H1 (cell line): ENCODE measurements at regions not wholly inside any gene's neighbourhood (a gene's known extent, or its start where the extent isn't known, plus 50 kb on each side); places are given as distances from the start of the nearest gene placed in this dataset.

Experiments
- CTCF ChIA-PET: fragments of 300-600 bp; sonication (Branson Sonifier 250); formaldehyde crosslinking; loops from one replicate; lab custom pipeline; 2021; ENCODE audit not compliant: partially characterized antibody; lab: Charles Lee
- POLR2A ChIA-PET: fragments of 300-600 bp; sonication (Branson Sonifier 250); formaldehyde crosslinking; loops from one replicate; lab custom pipeline; 2021; ENCODE audit warnings: inconsistent platforms; ENCODE audit not compliant: partially characterized antibody; lab: Charles Lee
- DNase-seq, 2 experiments: peaks; one replicate each; pipeline versions ENCODE4 v3.0.0 to v3.0.0-alpha.2; 2010 to 2022; ENCODE audit warnings: low spot score in 2 of 2, low read depth in 1 of 2, mixed read lengths in 1 of 2
- FAIRE-seq: peaks from 2 replicates; lab custom pipeline; 2011; peaks lifted over from hg19 to GRCh38; lab: Jason Lieb, UNC
- H2AFZ ChIP-seq: 2 replicates; pipeline ENCODE4 v1.8.1; 2012; ENCODE audit warnings: low read length, inconsistent platforms
- H2AK5ac ChIP-seq: 2 replicates; pipeline ENCODE4 v1.6.1; 2013; ENCODE audit warnings: low read depth, low read length
- H2BK120ac ChIP-seq: replicated peaks from 2 replicates; pipeline ENCODE3; 2013; ENCODE audit warnings: low read depth, low read length, inconsistent platforms
- H2BK12ac ChIP-seq: 2 replicates; pipeline ENCODE4 v1.6.1; 2013; ENCODE audit warnings: low read depth, low read length
- H2BK15ac ChIP-seq: 2 replicates; pipeline ENCODE4 v1.6.1; 2013; ENCODE audit warnings: low read length
- H2BK20ac ChIP-seq: 2 replicates; pipeline ENCODE4 v1.6.1; 2013; ENCODE audit warnings: low read length
- H2BK5ac ChIP-seq: 2 replicates; pipeline ENCODE4 v1.6.1; 2013; ENCODE audit warnings: low read depth, low read length
- H3K14ac ChIP-seq: 2 replicates; pipeline ENCODE4 v1.6.1; 2013; ENCODE audit warnings: inconsistent platforms; ENCODE audit not compliant: insufficient read length
- H3K18ac ChIP-seq: 2 replicates; pipeline ENCODE4 v1.6.1; 2013; ENCODE audit warnings: low read length; ENCODE audit errors: extremely low read depth
- H3K23ac ChIP-seq: 2 replicates; pipeline ENCODE4 v1.6.1; 2013; ENCODE audit warnings: inconsistent platforms; ENCODE audit not compliant: insufficient read length
- H3K23me2 ChIP-seq: 2 replicates; pipeline ENCODE4 v1.6.1; 2013; ENCODE audit warnings: low read depth, low read length
- H3K27ac ChIP-seq: 2 replicates; pipeline ENCODE4 v1.6.1; 2011; ENCODE audit warnings: low read depth, low read length, inconsistent platforms
- H3K27me3 ChIP-seq, 4 experiments: replicated peaks in 1 of 4; 1 replicate in 1 of 4; 2 replicates in 3 of 4; pipeline versions ENCODE4 v1.6.1 to v1.8.1; 2011 to 2013; ENCODE audit warnings: low read length in 3 of 4, mild to moderate bottlenecking in 3 of 4, inconsistent platforms in 2 of 4, mixed read lengths in 2 of 4, moderate library complexity in 1 of 4; ENCODE audit not compliant: control insufficient read depth in 3 of 4, insufficient read depth in 3 of 4; ENCODE audit errors: extremely low read depth in 1 of 4
- H3K36me3 ChIP-seq, 4 experiments: 2 replicates each; pipeline versions ENCODE4 v1.6.1 to v1.8.1; 2011 to 2013; ENCODE audit warnings: mild to moderate bottlenecking in 4 of 4, low read length in 3 of 4, moderate library complexity in 2 of 4, control low read depth in 1 of 4, inconsistent platforms in 1 of 4; ENCODE audit not compliant: insufficient read depth in 4 of 4, control insufficient read depth in 2 of 4
- H3K4ac ChIP-seq: replicated peaks from 2 replicates; pipeline ENCODE3; 2013; ENCODE audit warnings: low read length, low read depth, mixed read lengths, inconsistent platforms; ENCODE audit not compliant: insufficient read length
- H3K4me1 ChIP-seq, 4 experiments: replicated peaks in 1 of 4; 1 replicate in 1 of 4; 2 replicates in 3 of 4; pipeline versions ENCODE4 v1.6.1 to v1.8.1; 2011 to 2013; ENCODE audit warnings: low read length in 3 of 4, inconsistent platforms in 2 of 4, mixed read lengths in 1 of 4; ENCODE audit not compliant: insufficient read depth in 4 of 4, control insufficient read depth in 3 of 4
- H3K4me2 ChIP-seq, 2 experiments: 2 replicates each; pipeline versions ENCODE4 v1.6.1 to v1.8.1; 2011 to 2013; ENCODE audit warnings: low read depth in 2 of 2, low read length in 2 of 2, control low read depth in 1 of 2, inconsistent platforms in 1 of 2, mild to moderate bottlenecking in 1 of 2; ENCODE audit not compliant: insufficient read depth in 1 of 2
- H3K4me3 ChIP-seq, 4 experiments: fragments of 200-600, 300-600 bp in 1 of 4; sonication (generic), shearing (Covaris generic), sonication (Bioruptor Twin) in 1 of 4; 2 replicates each; pipeline versions ENCODE4 v1.5.1 to v1.8.1; 2011 to 2016; ENCODE audit warnings: low read length in 4 of 4, low read depth in 3 of 4, control low read depth in 2 of 4, inconsistent platforms in 2 of 4, mild to moderate bottlenecking in 2 of 4, mixed read lengths in 1 of 4, moderate library complexity in 1 of 4; ENCODE audit not compliant: insufficient read depth in 2 of 4; ENCODE audit errors: extremely low read depth in 1 of 4
- H3K56ac ChIP-seq: replicated peaks from 2 replicates; pipeline ENCODE3; 2013; ENCODE audit warnings: low read depth, mild to moderate bottlenecking, mixed read lengths, low read length, inconsistent platforms; ENCODE audit not compliant: insufficient read length
- H3K79me1 ChIP-seq: 2 replicates; pipeline ENCODE4 v1.6.1; 2013; ENCODE audit warnings: low read depth, low read length, control low read depth
- H3K79me2 ChIP-seq, 2 experiments: 2 replicates each; pipeline versions ENCODE4 v1.6.1 to v1.8.1; 2012 to 2013; ENCODE audit warnings: low read length in 2 of 2, mild to moderate bottlenecking in 2 of 2, inconsistent platforms in 1 of 2; ENCODE audit not compliant: insufficient read depth in 2 of 2, control insufficient read depth in 1 of 2
- H3K9ac ChIP-seq, 4 experiments: replicated peaks in 1 of 4; 1 replicate in 1 of 4; 2 replicates in 3 of 4; pipeline versions ENCODE4 v1.6.1 to v1.8.1; 2011 to 2013; ENCODE audit warnings: low read depth in 3 of 4, low read length in 3 of 4, control low read depth in 2 of 4, mild to moderate bottlenecking in 2 of 4, moderate library complexity in 2 of 4, inconsistent platforms in 1 of 4; ENCODE audit errors: extremely low read depth in 1 of 4
- H3K9me3 ChIP-seq, 2 experiments: 2 replicates each; pipeline versions ENCODE4 v1.6.1 to v1.8.1; 2012 to 2013; ENCODE audit warnings: mild to moderate bottlenecking in 2 of 2, moderate library complexity in 2 of 2, control low read depth in 1 of 2, inconsistent platforms in 1 of 2, low read depth in 1 of 2, low read length in 1 of 2, mixed read lengths in 1 of 2; ENCODE audit not compliant: insufficient read depth in 2 of 2
- H4K20me1 ChIP-seq, 2 experiments: replicated peaks in 1 of 2; 2 replicates each; pipeline versions ENCODE3 to v1.8.1; 2011 to 2013; ENCODE audit warnings: inconsistent platforms in 2 of 2, low read length in 2 of 2, mild to moderate bottlenecking in 1 of 2; ENCODE audit not compliant: insufficient read depth in 2 of 2, control insufficient read depth in 1 of 2
- H4K5ac ChIP-seq: 2 replicates; pipeline ENCODE4 v1.6.1; 2013; ENCODE audit warnings: low read length, low read depth, mixed read lengths, inconsistent platforms; ENCODE audit not compliant: insufficient read length
- H4K8ac ChIP-seq: 2 replicates; pipeline ENCODE4 v1.8.0; 2013; ENCODE audit warnings: mild to moderate bottlenecking, moderate library complexity, low read length, inconsistent platforms; ENCODE audit not compliant: insufficient read depth; ENCODE audit errors: extremely low read depth
- H4K91ac ChIP-seq: replicated peaks from 2 replicates; pipeline ENCODE3; 2013; ENCODE audit warnings: low read length, mixed read lengths, inconsistent platforms; ENCODE audit not compliant: insufficient read length
- BCL11A ChIP-seq, 2 experiments: IDR thresholded peaks; one replicate each; pipeline ENCODE4 v1.6.1; 2011; ENCODE audit warnings: low read depth in 2 of 2, low read length in 2 of 2, mild to moderate bottlenecking in 2 of 2
- CHD1 ChIP-seq: IDR thresholded peaks from 2 replicates; pipeline ENCODE4 v1.6.1; 2012; ENCODE audit warnings: low read depth, low read length, improper control_type of control experiment
- EZH2 ChIP-seq: fragments of 200-600 bp; sonication (generic); IDR thresholded peaks from 2 replicates; pipeline ENCODE4 v1.7.1; 2012; ENCODE audit warnings: low read depth, mild to moderate bottlenecking, moderate library complexity, low read length, inconsistent platforms; ENCODE audit not compliant: severe bottlenecking
- TEAD4 ChIP-seq: IDR thresholded peaks from 2 replicates; pipeline ENCODE4 v1.6.1; 2012; ENCODE audit warnings: low read depth, low read length, inconsistent platforms, mixed read lengths
- WGBS, 2 experiments: shearing (Covaris generic) in 1 of 2; methylation state at CpG; one replicate each; pipeline versions ENCODE4 v1.1.6 to v1.1.7; 2013 to 2015; ENCODE audit warnings: low lambda C conversion rate in 2 of 2, mixed read lengths in 2 of 2, inconsistent platforms in 1 of 2, low coverage in 1 of 2, missing lambda C conversion rate in 1 of 2; ENCODE audit not compliant: insufficient replicate concordance in 2 of 2, insufficient coverage in 1 of 2, insufficient read length in 1 of 2; ENCODE audit errors: extremely low coverage in 1 of 2, missing lambda C conversion rate in 1 of 2; 5-methylcytosine and 5-hydroxymethylcytosine counted together

DNA sequence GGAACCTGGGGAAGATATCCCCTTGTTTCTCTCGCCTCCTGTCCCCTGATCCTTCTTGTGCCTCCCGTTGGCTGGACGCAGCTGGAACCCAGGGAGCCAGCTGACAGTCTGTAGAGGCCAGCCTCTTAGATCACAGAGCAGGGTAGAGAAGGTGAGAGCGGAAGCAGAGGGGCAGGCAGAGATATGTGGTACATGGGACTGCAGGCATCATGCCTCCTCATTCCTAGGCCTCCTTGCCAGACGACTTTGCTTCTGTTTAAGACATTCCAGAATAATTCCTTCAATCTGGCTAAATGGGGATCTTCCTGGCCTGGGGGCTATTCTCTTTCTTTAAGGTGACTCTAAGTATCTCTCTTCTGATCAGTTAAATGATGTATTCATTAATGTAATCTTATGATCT lies 89.4 kb upstream of the MAX start:
- no peak overlapping the region for H3K9ac ChIP-seq
- H2BK120ac ChIP-seq = no peak overlapping the region
- no peak overlapping the region for H4K91ac ChIP-seq
- 0 out of 2 replicates have a peak overlapping the region, but pooled peaks have one; percentile 3 for H4K8ac ChIP-seq
- no peaks in the 10 kb centered on the region for H4K20me1 ChIP-seq
- DNase-seq = no peak
- ChIA-PET POLR2A (no interaction called here), CTCF (interaction anchor here (1.0 kb wide), 1 partner anchor 16 kb away, joined by 3 read pairs; no protein-coding TSS in a partner anchor)
- H2BK20ac ChIP-seq = no peak overlapping the region; the same call in 1 of the 2 replicates
- no peak overlapping the region for H3K23ac ChIP-seq
- H3K4ac ChIP-seq = no peak overlapping the region
- H4K5ac ChIP-seq = no peak overlapping the region
- no peak overlapping the region for H2BK5ac ChIP-seq
- no peak overlapping the region for H3K4me2 ChIP-seq
- H3K36me3 ChIP-seq = no peaks in the 10 kb centered on the region
- no peaks in the 10 kb centered on the region for H3K79me2 ChIP-seq
- no peak overlapping the region for H3K14ac ChIP-seq
- 91% methylated on average over 5 of the region's 5 CpGs; no CpG with 5 or more reads in 1 of the 2 experiments for WGBS, 2 experiments
- no peak overlapping the region for H2AK5ac ChIP-seq
- no peak overlapping the region for H3K27ac ChIP-seq
- no peaks in the 10 kb centered on the region for H3K9me3 ChIP-seq
- H2AFZ ChIP-seq = no peak overlapping the region
- H3K4me1 ChIP-seq = peaks cover 2 to 6% (median 5%) of the 10 kb centered on the region in 4 experiments
- H3K4me3 ChIP-seq = no peak overlapping the region
- no peaks in the 10 kb centered on the region for H3K23me2 ChIP-seq
- H2BK15ac ChIP-seq = no peak overlapping the region
- FAIRE-seq = no peak
- no peak overlapping the region for H3K56ac ChIP-seq
- no peaks in the 10 kb centered on the region for H3K79me1 ChIP-seq
- no peak overlapping the region for H3K18ac ChIP-seq
- TF ChIP-seq BCL11A (IDR thresholded peaks at IDR 0.05; ENCODE audit: low read depth in 2 of 2, low read length in 2 of 2) (no peak), CHD1 (no peak), TEAD4 (no peak), EZH2 (no peak)
- H2BK12ac ChIP-seq = no peak overlapping the region
- no peaks in the 10 kb centered on the region for H3K27me3 ChIP-seq
